GM19372 (cell line): ENCODE measurements at regions not wholly inside any gene's neighbourhood (a gene's known extent, or its start where the extent isn't known, plus 50 kb on each side); places are given as distances from the start of the nearest gene placed in this dataset.

Experiments
- ATAC-seq: cut with Tn5 transposase; IDR thresholded peaks from one replicate; pipeline ENCODE4 v1.9.1; 2021; ENCODE audit warnings: mild to moderate bottlenecking, low read depth, moderate library complexity; ENCODE audit not compliant: unreplicated experiment

- no peak for ATAC-seq
These were observed 176.9 kb downstream of the FGF1 start for GRCh38 chr5:142509026-142509425.

DNA sequence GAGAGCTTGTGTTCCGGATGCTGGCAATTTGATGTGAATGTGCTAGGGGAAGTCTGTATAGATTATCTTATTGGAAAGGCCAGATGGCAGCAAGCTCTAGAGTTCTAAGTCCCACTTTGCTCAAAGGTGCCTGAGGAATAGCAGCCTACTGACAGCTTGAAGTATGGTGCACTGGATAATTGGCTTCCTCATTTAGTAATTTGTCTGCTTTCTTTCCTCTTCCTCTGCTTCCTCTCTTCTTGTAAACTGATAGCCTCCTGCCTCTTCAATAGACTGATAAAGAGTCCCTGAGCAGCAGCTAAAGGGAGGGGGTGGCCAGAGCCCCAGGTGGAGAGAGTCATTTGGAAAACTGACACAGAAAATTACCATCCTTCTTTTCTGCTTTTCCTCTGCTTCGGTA lies 177.3 kb downstream of the FGF1 start:
- no peak for ATAC-seq

GRCh38 chr5:142507531-142508372 lies 178.1 kb downstream of the FGF1 start:
- no peak for ATAC-seq

GRCh38 chr5:142506756-142507155 lies 179.1 kb downstream of the FGF1 start:
- no peak for ATAC-seq

DNA sequence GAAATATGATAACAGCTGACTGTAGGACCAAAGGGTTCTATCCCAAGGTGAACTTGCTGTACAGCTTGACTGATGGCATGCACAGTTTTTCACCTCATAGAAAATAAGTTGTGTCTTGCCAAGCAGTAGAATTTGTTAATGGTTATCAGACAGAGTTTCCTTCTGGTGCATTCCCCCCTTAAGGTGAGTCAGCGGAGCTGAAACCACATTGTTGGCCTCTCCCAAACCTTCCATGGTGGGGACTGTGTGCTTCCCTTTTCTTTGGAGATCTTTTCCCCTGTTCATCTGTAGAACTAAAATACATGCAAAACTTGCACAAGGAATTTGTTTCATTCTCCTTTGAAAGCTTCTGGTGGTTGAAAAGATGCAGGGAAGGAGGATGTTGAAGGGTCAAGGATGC lies 179.8 kb downstream of the FGF1 start:
- no peak for ATAC-seq

DNA sequence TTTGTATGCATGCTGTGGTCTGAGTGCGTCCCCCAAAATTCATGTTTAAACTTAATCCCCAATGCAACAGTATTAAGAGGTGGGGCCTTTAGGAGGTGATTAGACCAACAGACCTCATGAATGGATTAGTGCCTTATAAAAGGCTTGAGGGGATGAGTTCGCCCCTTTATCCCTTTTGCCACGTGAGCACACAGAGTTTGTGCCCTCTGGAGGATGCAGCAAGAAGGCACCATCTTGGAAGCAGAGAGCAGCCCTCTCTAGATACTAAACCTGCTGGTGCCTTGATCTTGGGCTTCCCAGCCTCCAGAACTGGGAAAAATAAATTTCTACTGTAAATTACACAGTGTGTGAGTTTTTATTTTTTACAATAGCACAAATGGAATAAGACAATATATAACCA lies 177.1 kb upstream of the SPRY4 start:
- ATAC-seq, result no peak

DNA sequence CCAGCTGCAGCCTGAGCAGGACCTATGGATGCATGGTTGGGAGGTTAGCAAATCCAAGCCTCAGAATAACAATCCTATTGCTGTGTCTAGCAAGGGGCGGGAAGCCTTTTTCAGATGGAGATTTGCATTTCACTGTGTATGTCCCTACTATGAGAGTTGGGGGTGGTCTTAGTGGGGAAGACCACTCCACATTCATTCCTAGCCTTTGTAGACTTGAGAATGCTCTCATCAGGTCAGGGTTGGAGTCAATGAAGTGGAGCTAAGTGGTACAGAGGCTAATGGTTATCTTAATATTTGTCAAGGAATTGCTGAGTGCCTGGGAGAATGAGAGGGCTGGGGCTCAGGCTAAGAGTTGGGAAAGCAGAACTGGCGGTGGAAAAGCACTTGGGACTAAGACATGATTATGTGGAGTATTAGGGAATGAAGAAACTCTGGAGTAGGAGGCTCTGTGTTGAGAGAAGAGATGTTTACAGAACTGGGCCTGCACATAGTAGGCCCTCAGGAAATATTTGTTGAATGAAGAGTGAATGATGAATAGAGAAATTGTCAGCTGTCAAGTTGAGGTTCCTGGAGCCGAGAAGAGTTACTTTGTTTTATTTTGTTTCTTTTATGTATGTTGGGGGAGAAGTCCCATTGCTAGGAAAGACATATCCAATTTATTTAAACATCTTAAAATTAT lies 175.5 kb upstream of the SPRY4 start:
- no peak for ATAC-seq

- no peak for ATAC-seq
These were observed 174.9 kb upstream of the SPRY4 start for GRCh38 chr5:142499591-142500226.

DNA sequence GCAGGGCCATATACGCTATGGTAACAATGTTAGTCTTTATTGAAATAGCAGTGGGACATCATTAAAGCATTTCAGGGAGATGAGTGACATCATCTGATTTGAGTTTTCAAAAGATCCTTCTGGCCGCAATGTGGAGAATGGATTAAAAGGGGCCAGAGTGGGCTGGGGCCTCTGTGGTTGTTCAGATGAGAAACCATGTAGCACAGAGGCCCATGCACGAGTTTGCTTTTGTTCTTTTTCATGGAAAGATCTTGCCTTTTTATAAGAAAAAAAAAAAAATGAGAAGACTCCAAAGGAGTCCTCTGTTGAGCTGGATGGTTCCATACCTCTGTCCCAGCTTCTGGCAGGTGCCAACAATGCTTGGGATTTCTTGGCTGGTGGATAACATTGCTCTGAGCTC lies 173.5 kb upstream of the SPRY4 start:
- no peak for ATAC-seq

DNA sequence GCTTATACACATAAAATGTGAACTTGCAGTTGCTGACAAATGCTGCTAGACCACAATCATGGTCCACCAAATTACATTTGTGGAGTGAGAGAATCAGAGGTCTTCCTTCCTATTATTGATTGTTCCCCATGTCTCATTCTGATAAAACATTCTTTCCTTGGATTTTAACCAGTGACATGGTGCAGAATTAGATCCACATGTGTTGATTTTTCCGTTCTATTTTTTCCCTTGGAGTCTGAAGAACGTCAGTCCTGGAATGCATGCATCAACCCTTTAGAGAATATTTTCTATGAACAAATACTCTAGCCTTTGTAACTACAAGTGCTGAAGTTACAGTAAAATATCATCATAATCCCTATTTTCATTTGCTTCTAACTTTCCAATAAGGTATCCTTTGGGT lies 170.7 kb upstream of the SPRY4 start:
- ATAC-seq, result no peak

- ATAC-seq, result no peak
These were observed 169.2 kb upstream of the SPRY4 start for GRCh38 chr5:142493875-142494518.

DNA sequence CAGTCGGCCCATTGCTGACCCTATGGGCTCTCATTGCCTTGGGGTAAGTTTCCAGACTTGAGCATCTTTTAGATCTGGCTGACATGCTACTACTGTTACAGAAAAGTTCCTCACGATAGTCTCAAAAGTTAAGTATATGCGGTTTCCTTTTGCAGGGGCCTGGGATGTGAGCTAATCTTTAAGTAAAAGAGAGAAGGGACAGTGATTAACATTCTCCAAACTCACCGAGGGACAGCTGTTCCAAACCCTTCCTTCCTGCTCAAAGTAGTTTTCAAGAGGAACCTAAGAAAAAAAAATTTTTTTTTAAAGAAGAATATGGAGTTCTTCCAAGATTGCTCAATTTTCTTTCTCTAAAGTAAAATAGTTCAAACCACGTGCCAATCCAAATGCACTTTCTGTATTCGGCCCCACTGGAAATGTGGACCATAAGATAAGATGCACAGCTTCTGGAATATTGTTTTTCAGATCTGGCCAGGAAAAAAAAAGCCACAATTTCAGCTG lies 168.0 kb upstream of the SPRY4 start:
- no peak for ATAC-seq

DNA sequence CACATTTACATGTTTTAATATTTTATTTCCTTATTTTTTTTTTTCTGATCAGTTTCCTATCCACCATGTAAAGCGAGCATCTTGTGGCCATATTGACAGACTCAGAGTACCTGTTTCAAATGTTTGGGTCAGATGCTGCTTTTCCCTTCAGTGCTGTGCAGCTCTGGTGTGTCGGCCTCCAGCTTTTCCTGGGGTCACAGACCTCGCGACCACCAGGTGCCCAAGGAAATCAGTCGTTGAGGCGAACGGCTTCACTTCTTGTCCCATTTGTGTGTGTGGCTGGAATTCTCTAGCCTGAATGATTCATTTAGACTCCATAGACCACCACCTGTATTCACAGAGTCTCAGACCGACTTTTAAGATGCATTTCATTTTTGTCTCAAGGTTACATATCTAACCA lies 166.9 kb upstream of the SPRY4 start:
- no peak for ATAC-seq

DNA sequence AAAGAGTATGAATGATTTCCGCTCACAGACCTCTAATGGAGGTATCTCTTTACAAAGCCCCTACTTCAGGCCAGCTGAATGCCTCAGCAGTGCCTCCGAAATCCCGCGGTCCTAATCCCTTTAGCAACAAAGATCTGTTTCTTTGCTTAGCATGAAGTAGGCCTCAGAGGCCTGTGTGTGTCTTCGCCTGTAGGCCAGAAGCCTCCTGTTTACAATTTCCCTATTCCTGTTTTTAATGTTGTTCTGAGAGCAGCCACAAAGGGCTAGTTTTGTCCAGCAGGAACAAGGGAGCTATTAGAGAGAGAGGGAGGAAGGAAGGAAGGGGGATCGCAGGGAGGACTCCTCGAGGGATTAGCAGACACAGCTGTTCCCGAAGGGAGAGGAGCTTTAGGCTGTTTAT lies 166.4 kb upstream of the SPRY4 start:
- no peak for ATAC-seq

DNA sequence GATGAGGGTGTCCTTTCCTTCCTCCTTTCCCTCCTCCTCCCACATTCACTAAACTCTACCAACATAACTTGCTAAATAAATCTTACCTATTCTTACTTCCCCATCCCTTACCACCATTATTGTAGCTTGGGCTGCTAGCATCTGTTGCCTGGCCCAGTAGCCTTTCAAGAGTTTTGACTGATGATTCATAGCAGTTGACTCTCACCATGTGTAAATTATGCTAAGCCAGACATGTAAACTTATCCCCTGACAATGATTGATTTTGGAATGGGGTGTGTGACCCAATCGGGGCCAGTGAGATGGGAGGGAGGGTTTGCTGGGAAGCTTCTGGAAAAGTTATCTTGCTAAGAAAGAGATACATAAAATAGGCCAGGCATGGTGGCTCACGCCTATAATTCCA lies 161.8 kb upstream of the SPRY4 start:
- ATAC-seq, result no peak

- no peak for ATAC-seq
These were observed 161.2 kb upstream of the SPRY4 start for GRCh38 chr5:142486020-142486419.

GRCh38 chr5:142484821-142485387 lies 160.1 kb upstream of the SPRY4 start:
- no peak for ATAC-seq

- ATAC-seq, result no peak
These were observed 157.4 kb upstream of the SPRY4 start for GRCh38 chr5:142482207-142482606.

GRCh38 chr5:142481410-142481809 lies 156.6 kb upstream of the SPRY4 start:
- no peak for ATAC-seq

DNA sequence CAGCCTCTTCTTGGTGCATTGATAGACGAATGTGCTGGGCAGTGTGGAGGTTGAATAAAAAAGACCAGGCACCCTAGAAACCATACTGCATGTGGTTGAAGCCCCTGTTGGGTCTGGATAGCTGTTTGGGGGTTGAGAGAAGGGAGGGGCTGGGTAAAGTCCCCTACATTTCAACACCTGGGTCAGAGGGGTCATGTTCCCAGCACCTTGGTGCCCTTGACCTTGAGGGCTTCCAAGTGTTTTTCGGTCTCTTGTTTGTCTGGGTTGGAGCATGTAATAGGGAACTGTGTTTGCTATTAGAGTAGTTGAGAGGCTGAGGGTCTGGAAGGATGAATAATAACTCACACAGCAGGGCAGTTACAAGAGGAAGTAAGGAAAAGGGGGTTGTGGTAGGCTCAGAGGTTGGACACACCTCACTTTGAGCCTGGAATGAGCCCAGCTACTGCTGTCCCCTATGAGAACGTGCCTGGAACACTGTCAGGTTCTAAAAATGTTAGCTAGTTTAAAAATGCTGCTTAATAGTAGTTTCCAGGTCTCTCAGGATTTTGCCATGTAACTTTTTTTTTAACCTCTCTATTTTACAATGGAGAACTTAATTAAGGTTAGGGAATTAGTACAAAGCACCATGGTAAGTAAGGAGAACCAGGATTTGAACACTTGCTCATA lies 155.2 kb upstream of the SPRY4 start:
- no peak for ATAC-seq
